ENCODE measurements at regions not wholly inside any gene's neighbourhood (a gene's known extent, or its start where the extent isn't known, plus 50 kb on each side); places are given as distances from the start of the nearest gene placed in this dataset.
"Not testable (repeated sequence)": the region's sequence is repeated elsewhere in the genome, so short reads cannot be mapped to it uniquely, and the experiment has no call there.

DNA sequence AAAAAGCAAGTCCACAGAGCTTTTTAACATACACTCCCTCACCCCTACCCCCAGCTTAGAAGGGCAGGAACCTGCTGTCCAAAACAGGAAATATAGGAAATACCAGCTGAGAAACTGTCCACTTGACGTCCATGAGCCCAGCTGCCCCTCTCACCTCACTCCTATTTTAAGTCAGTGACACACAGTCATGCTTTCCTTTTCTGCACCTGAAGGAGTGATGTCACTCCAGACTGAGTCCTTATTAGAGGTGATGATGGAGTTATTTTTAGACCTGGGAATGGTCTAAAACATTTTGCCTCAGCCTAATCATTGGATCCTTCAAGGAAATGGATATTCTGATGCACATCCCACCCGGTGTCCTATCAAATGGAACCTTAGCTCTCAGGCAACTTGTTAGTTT lies 217.8 kb downstream of the BCL2L11 start:
- TF ChIP-seq, protein P1, sequence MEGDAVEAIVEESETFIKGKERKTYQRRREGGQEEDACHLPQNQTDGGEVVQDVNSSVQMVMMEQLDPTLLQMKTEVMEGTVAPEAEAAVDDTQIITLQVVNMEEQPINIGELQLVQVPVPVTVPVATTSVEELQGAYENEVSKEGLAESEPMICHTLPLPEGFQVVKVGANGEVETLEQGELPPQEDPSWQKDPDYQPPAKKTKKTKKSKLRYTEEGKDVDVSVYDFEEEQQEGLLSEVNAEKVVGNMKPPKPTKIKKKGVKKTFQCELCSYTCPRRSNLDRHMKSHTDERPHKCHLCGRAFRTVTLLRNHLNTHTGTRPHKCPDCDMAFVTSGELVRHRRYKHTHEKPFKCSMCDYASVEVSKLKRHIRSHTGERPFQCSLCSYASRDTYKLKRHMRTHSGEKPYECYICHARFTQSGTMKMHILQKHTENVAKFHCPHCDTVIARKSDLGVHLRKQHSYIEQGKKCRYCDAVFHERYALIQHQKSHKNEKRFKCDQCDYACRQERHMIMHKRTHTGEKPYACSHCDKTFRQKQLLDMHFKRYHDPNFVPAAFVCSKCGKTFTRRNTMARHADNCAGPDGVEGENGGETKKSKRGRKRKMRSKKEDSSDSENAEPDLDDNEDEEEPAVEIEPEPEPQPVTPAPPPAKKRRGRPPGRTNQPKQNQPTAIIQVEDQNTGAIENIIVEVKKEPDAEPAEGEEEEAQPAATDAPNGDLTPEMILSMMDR (IDR thresholded peaks at IDR 0.05; ENCODE audit: insufficient read depth, low read length), result not testable (repeated sequence)
- TF ChIP-seq POLR2AphosphoS5 (IDR thresholded peaks at IDR 0.05; ENCODE audit: low read depth); GABPA (IDR thresholded peaks at IDR 0.05; ENCODE audit: low read depth); SPI1 (IDR thresholded peaks at IDR 0.05; ENCODE audit: borderline replicate concordance, low read depth): not testable (repeated sequence)
- TF ChIP-seq, protein P2, sequence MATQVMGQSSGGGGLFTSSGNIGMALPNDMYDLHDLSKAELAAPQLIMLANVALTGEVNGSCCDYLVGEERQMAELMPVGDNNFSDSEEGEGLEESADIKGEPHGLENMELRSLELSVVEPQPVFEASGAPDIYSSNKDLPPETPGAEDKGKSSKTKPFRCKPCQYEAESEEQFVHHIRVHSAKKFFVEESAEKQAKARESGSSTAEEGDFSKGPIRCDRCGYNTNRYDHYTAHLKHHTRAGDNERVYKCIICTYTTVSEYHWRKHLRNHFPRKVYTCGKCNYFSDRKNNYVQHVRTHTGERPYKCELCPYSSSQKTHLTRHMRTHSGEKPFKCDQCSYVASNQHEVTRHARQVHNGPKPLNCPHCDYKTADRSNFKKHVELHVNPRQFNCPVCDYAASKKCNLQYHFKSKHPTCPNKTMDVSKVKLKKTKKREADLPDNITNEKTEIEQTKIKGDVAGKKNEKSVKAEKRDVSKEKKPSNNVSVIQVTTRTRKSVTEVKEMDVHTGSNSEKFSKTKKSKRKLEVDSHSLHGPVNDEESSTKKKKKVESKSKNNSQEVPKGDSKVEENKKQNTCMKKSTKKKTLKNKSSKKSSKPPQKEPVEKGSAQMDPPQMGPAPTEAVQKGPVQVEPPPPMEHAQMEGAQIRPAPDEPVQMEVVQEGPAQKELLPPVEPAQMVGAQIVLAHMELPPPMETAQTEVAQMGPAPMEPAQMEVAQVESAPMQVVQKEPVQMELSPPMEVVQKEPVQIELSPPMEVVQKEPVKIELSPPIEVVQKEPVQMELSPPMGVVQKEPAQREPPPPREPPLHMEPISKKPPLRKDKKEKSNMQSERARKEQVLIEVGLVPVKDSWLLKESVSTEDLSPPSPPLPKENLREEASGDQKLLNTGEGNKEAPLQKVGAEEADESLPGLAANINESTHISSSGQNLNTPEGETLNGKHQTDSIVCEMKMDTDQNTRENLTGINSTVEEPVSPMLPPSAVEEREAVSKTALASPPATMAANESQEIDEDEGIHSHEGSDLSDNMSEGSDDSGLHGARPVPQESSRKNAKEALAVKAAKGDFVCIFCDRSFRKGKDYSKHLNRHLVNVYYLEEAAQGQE (IDR thresholded peaks at IDR 0.05; ENCODE audit: insufficient replicate concordance, low read depth), result not testable (repeated sequence)
